ENCODE measurements at regions not wholly inside any gene's neighbourhood (a gene's known extent, or its start where the extent isn't known, plus 50 kb on each side); places are given as distances from the start of the nearest gene placed in this dataset.

DNA sequence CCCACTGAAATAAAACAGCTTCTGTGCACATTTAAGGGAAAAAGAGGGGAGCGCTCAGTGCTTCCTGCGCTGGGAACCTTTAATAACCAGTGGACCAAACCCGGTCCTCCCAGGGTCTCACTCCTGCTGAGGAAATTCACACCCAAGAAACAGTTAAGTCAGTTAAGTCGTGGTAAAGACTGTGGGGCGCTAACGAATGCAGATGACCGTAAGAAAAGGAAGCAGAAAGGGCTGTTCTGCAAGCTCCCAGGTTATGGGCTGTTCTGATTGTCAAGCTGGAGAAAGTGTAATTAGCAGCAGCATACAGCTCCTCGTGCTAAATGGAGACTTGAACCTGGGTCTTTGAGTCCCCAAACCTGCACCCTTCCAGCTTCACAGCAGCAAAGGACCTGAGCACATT lies 536.6 kb downstream of the NPHP4 start:
- DNase-seq, result no peak

DNA sequence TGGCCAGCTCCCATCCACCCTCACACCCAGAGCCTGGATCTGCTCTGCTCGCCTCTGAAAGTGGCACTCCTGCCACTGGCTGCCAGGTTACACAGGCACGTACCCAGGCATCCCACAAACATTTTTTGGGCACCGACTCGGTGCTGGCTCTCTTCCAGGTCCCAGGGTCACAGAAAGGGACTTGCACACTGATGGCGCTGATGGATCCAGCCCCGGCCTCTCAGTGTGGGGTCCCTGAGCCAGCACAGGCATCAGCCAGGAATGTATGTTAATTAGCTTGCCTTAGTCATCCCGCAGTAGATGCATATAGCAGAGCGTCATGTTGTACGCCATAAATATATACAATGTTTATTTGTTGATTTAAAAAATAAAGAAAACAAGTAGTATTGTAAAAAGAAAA lies 537.2 kb downstream of the NPHP4 start:
- DNase-seq, result no peak

DNA sequence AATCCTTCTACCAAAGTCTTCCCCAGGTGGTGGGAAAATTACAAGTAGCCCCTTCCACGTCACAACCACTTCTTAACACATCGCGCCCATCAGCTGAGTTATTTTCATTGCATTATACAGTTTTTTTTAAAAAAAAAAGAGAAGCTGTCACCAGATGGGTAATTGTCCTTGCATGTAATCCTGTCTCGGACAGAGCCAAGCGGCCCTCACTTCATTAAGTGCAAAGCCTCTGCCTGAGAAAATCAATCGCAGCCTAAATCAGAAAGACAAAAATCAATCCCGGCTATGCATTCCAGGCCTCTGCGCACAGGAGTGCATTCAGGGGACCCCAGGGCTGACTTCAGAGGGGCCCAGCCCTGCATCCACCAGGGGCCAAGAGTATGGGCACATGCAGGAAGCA lies 538.9 kb downstream of the NPHP4 start:
- DNase-seq, result no peak

DNA sequence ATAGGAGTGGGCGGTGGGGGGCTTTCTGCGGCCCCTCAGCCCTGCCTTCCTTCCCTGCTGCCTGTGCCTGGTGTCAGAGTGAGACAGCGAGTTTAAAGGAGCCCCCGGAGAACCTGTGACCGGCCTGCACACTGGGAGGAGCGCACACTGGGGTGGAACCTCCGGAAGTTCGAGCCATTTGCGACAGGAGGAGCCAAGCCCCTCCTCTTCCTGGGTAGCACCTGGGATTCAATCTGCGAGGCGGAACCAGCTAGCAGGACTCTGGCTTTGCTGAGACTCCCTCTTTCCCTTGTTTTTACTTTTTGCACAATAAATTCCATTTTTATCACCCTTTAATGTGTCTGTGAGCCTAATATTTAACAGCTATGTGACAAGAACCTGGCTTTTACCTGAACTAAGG lies 540.6 kb downstream of the NPHP4 start:
- no peak for DNase-seq

DNA sequence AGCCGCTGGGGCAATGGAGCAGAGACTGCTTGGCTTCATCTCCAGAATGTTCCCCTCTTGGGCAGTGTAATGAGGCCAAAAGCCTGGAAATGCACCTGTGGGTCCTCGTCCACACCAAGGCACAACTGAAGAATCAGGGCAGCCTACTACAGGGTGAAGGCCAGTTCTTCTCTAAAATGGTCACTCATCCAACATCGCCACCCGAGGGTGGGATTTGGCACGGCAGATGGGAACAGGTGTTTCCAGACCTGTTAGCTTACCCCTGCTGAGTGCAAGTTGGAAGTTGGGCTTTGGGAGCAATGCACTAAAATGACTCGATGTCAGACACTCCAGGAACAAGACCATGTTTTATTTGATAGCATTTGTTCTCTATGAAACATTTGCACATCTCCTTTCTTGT lies 543.7 kb downstream of the NPHP4 start:
- peak in 1 of 2 donors; percentile 17 for DNase-seq

DNA sequence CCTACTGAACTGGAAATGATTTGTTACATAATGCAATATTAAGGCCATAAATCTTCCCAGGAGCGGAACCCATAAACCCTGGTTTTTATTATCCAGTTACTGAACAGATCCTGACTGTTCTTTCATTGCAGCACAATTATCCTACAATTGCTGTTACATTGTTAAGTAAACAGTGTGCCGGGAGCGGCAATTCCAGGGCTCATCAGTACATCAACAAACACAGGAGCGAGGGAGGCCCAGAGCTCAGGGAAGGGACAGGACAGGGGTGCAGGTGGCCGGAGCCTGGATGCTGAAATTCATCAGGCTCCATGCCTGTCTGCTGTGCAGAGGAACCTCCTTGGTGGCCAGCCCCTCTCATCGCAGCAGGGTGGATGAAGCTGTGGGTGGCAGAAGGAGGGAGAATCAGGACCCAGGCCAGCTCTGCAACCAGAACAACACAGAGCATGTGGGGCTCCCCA lies 544.7 kb downstream of the NPHP4 start:
- no peak for DNase-seq

DNA sequence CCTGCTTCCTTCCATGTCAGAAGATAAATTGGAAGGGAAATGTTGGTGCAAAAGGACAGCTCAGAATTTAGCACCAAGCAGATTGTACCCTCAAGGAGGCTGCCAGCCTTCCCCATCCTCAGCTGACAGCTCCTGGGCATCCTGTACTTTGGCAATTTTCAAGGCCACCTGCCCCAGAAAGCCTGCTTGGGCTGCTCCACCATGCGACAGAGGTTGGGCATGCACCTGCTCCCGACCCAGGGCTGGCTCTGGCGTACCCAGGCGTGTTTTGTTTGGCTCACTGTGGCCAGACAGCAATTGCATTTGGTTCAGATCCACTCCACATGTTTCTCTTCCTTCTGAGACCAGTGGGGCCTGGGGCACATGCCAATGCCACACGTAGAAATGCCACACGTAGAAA lies 547.8 kb downstream of the NPHP4 start:
- no peak for DNase-seq

DNA sequence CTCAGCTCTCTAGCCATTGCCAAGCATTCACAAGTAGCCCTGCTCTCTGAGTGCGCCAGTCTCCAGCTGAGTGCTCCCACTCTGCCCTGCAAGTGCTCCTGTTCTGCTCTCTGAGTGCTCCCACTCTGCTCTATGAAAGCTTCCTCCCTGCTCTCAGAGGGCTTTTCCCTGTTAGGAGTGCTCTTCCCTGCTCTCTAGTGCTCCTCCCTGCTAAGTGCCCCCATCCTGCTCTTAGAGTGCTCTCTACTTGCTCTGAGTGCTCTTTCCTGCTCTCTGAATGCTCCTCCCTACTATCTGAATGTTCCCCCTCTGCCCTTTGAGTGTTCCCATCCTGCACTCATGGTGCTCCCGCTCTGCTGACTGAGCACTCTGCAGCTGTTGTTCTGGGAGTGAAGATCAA lies 555.4 kb downstream of the NPHP4 start:
- DNase-seq, result no peak

DNA sequence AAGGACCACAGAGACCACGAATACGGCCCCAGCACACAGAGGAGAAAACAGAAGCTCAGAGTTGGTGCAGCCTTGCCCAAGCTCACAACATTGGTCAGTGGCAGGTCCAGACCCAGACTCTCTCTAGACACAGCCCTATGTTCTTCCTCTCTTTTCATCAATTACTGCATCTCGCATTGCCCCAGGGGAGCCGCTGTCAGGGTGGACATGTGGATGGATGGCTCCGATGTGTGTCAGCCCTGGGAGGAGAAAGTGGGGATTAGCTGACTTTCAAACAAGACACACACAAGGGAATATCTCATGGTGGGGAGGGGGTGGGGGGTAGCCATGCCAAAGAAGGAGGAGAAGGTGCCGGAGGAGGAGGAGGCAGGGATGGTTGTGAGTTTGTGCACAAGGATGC lies 556.8 kb downstream of the NPHP4 start:
- DNase-seq, result no peak

DNA sequence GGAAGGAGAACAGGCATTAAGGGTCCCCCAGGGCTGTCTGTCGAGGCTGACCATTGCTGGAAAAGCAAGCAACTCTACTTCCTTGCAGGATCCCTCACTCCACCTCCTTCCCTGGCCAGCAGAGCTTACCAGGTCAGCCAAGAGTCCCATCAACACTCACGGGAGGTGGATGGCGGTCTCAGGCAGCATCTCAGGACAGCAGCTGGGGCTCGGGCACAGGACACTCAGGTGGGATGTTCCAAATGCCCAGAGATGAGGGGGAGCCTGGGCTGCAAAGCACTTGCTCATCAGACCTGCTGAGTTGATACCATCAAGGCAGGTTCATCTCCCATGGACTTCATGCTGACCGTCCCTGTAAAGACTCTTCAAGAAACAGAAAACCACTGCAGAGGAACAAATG lies 559.8 kb downstream of the NPHP4 start:
- no peak for DNase-seq

DNA sequence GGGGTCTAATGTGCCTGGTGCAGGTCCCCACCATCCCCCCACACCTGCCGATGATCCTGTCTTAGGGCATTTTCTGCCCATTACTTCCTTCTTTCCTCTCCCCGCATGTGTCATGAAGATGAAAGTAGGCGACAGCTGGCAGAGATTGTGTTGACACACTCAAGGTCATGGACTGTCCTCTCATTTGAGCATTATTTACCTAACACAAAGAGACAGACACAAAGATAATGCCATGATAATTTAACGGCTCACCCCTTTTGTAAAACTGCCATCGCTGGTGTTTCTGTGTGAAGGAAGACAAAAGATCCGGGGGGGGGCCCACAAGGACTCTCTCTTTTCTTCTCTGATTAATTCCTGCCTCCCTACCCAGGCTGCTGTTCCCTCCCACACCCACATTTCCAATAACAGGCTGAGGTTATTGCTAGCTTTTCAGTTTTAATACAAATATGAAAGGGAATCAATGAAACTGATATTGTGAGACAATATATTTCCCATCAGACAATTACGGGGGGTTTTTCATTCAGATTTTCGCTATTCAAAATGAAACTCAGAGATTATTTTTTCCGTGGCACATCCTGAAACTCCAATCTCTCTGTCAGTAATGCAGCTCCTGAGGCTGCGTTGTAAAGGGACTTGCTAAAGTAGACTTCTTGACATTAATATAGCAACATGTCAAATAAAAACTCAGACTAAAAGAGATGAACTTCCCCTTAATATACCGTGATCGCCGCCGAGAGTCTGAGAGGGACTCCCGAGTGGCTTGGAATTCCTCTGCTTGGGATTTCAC lies 561.1 kb downstream of the NPHP4 start:
- DNase-seq, result no peak

DNA sequence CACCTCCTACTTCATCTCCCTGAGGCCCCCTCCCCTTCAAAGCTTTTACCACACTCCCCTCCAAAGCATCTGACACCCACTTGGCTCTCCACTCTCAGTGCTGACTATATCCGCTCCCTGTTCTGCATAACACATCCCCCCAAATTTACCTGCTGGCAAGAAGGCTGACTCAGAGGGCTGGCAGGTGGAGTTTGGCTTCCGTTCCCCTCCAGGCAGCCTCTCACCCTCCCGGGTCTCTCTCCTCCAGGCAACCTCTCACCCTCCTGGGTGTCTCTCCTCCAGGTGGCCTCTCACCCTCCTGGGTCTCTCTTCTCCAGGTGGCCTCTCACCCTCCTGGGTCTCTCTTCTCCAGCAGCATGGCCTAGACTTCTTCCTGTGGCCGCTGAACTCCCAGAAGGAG lies 562.1 kb downstream of the NPHP4 start:
- no peak for DNase-seq

DNA sequence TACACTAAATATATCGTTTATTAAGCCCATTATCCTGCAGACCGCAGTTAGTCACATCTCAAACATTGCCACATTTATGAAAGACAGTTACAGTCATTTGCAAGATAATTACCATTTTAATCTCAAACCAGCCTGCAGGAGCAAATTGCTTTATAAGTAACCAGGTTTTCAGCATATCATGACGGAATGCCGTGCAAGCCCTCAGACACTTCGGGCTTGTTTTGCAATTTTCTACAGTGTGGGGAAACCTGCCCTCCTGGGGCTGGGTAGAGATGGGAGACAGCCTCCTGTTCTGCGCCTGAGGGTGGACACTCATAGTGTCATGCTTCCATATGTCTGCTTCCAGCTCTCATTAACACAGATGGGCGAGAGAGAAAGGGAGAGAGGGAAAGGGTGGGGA lies 563.9 kb downstream of the NPHP4 start:
- DNase-seq, result no peak

DNA sequence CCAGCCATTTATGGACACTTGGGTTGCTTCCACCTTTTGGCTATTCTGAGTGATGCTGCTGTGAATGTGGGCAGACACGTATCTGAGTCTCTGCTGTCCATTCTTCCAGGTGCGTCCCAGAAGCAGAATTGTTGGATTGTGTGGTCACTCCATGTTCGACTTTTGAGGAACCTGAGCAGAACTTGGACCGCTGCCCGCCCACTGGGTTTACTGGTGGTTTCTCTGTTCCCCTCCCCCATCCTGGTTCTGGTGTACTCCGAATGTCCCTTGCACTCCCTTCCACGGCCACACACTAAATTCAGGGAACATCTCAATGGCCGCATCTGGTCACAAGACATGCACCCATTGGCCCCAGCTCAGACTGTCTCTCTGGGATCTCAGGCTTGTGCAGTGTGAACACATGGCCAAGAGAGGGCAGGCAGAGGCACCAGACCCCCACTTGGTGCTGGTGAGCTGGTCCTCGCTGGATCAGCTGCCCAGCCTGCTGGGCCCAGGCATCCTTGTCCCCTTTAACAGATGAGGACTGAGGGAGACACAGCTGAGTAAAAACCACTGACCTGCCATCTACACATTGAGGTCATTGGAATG lies 565.1 kb downstream of the NPHP4 start:
- no peak for DNase-seq

DNA sequence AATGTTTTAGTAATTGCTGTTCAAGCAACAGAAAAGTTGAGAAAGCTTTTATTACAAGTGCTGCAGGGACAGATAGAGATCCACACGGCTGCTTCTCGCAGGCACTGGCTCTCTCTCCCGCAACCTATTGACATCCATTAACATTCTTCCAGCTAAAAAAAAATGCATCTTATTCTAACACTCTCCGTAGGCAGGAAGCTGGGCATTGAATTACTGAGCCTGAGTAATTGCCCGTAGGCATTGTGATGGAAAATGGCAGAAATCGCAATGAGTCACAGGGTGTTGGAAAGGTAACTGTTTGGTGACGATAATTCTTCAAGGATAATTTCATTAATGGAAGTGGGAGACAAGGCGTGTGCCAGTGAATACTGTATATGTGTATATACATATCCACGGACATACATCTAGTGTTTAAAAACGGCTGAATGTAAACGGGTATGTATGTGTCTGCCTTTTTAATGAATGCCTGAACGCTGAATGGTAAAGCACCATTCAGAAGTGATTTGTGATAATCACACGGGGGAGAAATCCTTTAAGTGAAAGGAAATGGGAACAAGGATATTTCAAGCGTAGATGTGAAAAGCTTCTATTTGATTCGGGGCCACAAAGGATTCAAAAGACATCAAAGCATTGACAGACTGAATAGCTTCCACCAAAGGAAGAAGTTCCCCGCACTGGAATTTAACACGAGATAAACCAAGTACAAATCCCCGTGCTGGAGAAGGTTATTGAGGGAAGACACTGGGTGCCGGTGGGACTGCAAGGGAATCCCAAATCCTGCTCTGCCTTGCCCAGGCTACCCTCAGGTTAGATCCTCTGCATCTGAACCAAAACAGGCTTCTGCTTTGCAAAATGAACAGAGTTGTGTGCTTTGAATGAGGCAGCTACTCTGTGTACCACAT lies 567.2 kb downstream of the NPHP4 start:
- DNase-seq, result no peak

DNA sequence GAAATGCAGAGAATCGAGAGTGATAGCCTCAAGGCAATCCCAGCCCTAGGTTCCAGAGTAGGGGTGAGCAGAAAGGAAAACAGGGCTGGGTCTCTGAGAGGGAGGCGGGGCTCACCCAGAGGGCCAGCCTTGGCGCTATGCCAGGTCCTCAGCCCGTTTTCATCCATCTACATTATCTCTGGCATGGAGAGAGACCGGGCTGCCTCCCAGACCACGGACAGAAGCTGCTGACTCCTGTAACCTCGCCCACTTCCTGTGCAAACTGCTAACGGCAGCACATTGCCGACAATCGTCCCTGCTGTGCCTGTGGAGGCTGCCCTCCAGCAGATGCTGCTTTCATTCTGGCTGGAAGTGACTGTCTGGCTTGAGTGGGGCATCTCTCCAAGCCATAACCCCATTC lies 569.1 kb downstream of the NPHP4 start:
- DNase-seq, result peak; percentile 10 to 11

DNA sequence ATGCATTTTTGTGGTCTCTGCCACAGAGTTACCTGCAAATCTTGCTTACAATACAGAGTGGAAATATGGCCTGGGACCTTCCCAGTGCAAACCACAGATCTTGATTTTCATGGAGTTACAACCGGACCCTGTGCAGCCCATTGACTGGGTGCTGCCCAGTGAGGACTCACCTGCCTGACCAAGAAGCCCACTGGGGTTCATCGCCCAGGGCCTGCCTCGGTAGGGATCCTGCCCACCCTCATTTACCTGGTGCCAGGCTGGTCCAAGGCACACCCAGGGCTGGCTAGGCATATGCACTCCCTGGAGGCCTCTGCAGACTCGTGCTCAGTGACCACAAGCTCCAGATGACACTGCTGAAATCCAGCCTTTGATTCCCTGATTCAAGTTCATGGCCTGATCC lies 572.7 kb downstream of the NPHP4 start:
- DNase-seq, result no peak

DNA sequence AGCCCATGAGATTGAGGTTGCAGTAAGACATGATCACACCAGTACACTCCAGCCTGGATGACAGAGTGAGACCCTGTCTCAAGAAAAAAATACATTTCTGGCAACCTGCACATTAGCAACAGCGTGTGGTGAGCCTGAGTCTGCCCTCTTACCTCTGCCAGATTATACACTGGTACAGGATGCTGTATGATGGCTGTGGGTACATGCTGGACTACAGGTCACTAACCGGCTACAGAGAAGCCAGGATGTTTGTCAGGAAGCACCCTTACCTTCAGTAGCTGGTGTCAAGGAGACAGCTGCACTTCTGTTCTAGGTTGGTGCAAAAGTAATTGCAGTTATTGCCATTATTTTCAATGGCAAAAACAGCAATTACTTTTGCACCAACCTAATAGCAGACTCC lies 575.7 kb downstream of the NPHP4 start:
- no peak for DNase-seq

DNA sequence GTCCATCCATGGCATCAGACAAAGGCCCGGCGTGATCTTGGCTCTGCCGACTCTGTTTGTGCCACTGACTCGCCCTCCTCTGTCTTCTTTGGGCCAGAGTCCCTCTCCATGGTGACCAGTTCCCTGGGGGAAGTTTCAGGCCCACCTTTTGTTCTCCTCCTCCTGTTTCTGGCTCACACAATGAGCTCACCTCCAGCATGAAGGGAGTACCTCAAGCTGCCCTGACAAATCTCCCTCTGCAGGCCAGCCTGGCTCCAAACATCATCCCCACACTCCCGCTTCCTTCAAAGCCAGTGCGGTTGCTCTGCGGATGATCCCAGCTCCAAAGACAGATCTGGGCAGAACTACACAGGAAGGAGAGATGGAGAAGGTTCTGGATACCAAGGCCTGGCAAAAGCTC lies 576.6 kb downstream of the NPHP4 start:
- no peak for DNase-seq

DNA sequence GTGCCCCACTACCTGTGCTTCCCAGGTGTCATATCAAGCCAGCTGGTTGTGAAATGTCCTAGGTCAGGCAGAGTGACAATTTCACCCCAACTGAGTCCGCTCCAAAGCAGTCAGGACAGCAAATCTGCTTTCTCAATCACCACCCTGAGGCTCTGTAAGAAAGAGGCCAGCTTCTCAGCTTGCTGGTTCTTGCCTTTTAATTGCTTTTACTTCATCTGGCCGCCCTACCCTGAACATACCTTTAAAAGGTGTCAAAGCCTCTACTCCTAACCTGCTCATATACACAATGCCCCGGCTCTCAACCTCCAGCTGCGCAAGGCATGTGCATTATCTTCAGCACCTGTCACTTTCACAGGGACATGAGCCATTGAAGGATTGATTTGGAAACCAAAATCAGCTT lies 581.6 kb downstream of the NPHP4 start:
- DNase-seq, result no peak

DNA sequence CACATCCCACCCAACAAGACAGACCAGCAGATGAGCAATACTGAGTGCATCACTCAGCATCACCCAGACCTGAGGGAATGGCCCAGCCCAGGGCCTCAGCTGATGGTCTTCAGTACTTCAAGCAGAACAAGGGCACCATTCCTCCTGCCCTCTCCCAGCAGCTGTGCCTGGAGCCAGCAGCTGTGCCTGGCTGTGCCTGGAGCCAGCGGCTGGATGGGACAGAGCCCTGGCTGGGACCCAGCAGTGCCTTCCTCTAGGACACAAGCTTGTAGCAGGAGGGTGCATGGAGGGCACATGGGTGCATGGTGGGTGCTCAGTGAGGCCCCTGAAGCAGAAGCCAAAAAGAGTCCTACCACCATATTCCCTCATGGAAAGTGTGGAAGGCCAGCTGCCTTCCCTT lies 583.8 kb downstream of the NPHP4 start:
- DNase-seq, result no peak

DNA sequence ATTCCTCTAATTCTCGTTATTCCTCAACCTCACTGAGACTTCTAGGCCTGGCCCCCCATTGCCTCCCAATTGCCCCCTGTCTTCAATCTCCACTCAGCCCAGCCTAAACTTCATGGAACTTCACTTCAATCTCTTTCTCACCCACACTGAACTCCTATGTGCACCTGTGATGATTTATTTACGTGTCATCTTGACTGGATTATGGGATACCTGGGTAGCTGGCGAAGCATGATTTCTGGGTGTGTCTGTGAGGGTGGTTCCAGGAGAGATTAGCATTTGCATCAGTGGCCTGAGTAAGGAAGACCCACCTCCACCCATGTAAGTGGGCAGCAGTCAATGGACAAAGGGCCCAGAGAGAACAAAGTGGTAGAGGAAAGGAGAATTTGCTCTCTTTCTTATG lies 587.0 kb downstream of the NPHP4 start:
- no peak for DNase-seq

DNA sequence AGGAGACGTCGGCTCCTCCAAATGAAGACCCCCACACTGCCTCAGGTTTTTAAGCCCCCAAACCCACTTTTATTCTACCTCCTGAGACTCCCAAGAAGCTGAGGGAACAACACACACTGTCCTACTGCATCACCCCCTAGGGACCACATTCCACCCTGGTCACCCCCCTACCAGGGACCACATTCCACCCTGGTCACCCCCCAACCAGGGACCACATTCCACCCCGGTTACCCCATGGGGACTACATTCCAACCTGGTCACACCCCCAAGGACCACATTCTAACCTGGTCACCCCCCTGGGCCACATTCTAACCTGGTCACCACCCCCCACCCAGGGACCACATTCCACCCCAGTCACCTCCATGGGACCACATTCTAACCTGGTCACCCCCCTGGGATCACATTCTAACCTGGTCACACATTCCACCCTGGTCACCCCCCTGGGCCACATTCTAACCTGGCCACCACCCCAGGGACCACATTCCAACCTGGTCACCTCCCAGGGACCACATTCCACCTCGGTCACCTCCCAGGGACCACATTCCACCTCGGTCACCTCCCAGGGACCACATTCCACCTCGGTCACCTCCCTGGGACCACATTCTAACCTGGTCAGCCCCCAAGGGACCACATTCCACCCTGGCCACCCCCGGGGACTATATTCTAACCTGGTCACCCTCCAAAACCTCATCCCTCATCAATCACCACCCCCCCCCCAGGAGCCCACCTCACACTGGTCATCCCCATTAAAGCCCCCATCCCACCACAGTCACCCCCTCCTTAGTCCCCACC lies 587.6 kb downstream of the NPHP4 start:
- no peak for DNase-seq

Data from activated CD4-positive, alpha-beta T cell treated with anti-CD3 and anti-CD28 coated beads for 4 hours (primary cell).